Pancreas (tissue), 10 donors: ENCODE measurements at regions not wholly inside any gene's neighbourhood (a gene's known extent, or its start where the extent isn't known, plus 50 kb on each side); places are given as distances from the start of the nearest gene placed in this dataset.
A peak's percentile ranks its signal among the peaks of the same experiment; 100 is the strongest.
"Not testable (repeated sequence)": the region's sequence is repeated elsewhere in the genome, so short reads cannot be mapped to it uniquely, and the experiment has no call there.

Experiments
- ATAC-seq, 4 donors: fragments of 200-7000 bp; cut with Tn5 transposase; one replicate each; pipeline versions ENCODE4 v1.8.0 to v1.9.1; 2020; ENCODE audit warnings: mild to moderate bottlenecking in 4 of 4, moderate library complexity in 4 of 4
- DNase-seq, 6 donors: peaks; one replicate each; pipeline ENCODE4 v3.0.0-alpha.2; 2020
- FAIRE-seq: peaks from 2 replicates; lab custom pipeline; 2012; peaks lifted over from hg19 to GRCh38; lab: Jason Lieb, UNC
- H3K27ac ChIP-seq, 4 donors: fragments of 200-600 bp; sonication (generic); 1 replicate in 3 of 4; 2 replicates in 1 of 4; pipeline versions ENCODE4 v1.5.0 to v1.8.0; 2020
- H3K27me3 ChIP-seq, 4 donors: fragments of 200-600 bp; one replicate each; pipeline ENCODE4 v1.8.0; 2021
- H3K36me3 ChIP-seq, 3 donors: fragments of 200-600 bp; sonication (generic) in 1 of 3; one replicate each; pipeline versions ENCODE4 v1.5.0 to v1.8.0; 2020 to 2021
- H3K4me1 ChIP-seq, 3 donors: fragments of 200-600 bp; one replicate each; pipeline ENCODE4 v1.8.0; 2021
- H3K4me3 ChIP-seq, 4 donors: fragments of 200-600 bp; sonication (generic) in 2 of 4; one replicate each; pipeline versions ENCODE4 v1.5.0 to v1.8.0; 2020 to 2021
- H3K9me3 ChIP-seq, 4 donors: fragments of 200-600 bp; one replicate each; pipeline ENCODE4 v1.8.0; 2021
- WGBS, 2 donors: extraction: QIAGEN DNeasy Blood & Tissue Kit; methylation state at CpG; one replicate each; pipeline ENCODE4 v1.1.7; 2013; 5-methylcytosine and 5-hydroxymethylcytosine counted together
- intact Hi-C, 3 donors: fragments of 100-400 bp; cut with DNase I; formaldehyde crosslinking; loops; one replicate each; pipeline versions ENCODE4 v1.11.1 to v1.14.2; 2022
- TF ChIP-seq, protein P1 (sequence below), 4 donors: fragments of 200-600 bp; sonication (generic) in 3 of 4; IDR thresholded peaks; one replicate each; pipeline versions ENCODE4 v1.5.0 to v1.8.0; 2021; ENCODE audit warnings: antibody characterized with exemption in 4 of 4
- donor health status: healthy with polysubstance abuse.
- donor health status: DM: no; HTN: no; CAD: no; lungs with moderate emphysema.
- donor health status: DM: no; HTN: no; CAD: no.
- donor health status: control.
- donor health status: control.
- donor health status: Bipolar disorder and iron deficiency.
- donor health status: DM: yes; HTN: yes; CAD: no.
- donor health status: DM: no; HTN: no; CAD: no.
- donor health status: DM: no; HTN: no; CAD: no.
- donor health status: DM: yes; HTN: yes; CAD: no.

DNA sequence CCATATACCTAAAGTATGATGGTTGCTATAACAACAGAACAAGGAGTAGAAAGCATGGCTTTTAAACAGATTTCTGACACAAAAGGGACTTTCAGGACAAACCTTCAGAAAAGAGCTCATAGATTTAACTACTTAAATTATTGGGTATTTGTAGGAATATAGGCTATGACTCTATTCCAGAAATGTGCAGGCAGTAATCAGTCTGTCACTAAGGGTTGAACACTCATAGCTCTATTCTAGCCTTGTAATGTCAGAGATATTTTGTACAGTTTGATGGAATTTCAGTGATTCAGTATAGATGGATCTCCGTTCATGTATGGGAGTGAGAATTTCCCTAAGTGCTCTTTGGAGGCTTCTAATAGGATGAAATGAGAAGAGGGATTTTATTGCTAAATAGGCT is 82.8 kb downstream of the EXTL2 start:
- Histone ChIP-seq H3K4me3 (no peak overlapping the region), H3K27me3 (no peaks in the 10 kb centered on the region), H3K36me3 (no peaks in the 10 kb centered on the region), H3K4me1 (no peaks in the 10 kb centered on the region), H3K9me3 (no peaks in the 10 kb centered on the region), H3K27ac (no peak overlapping the region)
- DNase-seq (no peak), ATAC-seq (no peak), FAIRE-seq (no peak)
- 60 to 81% methylated on average over 1 of the region's 1 CpG for WGBS, 2 donors
- TF ChIP-seq, protein P1, sequence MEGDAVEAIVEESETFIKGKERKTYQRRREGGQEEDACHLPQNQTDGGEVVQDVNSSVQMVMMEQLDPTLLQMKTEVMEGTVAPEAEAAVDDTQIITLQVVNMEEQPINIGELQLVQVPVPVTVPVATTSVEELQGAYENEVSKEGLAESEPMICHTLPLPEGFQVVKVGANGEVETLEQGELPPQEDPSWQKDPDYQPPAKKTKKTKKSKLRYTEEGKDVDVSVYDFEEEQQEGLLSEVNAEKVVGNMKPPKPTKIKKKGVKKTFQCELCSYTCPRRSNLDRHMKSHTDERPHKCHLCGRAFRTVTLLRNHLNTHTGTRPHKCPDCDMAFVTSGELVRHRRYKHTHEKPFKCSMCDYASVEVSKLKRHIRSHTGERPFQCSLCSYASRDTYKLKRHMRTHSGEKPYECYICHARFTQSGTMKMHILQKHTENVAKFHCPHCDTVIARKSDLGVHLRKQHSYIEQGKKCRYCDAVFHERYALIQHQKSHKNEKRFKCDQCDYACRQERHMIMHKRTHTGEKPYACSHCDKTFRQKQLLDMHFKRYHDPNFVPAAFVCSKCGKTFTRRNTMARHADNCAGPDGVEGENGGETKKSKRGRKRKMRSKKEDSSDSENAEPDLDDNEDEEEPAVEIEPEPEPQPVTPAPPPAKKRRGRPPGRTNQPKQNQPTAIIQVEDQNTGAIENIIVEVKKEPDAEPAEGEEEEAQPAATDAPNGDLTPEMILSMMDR (IDR thresholded peaks at IDR 0.05) = no peak
- intact Hi-C loops = loop anchor here in 1 of 3 donors (5.0 kb wide), 1 partner anchor 1965 kb away; no protein-coding TSS in a partner anchor

DNA sequence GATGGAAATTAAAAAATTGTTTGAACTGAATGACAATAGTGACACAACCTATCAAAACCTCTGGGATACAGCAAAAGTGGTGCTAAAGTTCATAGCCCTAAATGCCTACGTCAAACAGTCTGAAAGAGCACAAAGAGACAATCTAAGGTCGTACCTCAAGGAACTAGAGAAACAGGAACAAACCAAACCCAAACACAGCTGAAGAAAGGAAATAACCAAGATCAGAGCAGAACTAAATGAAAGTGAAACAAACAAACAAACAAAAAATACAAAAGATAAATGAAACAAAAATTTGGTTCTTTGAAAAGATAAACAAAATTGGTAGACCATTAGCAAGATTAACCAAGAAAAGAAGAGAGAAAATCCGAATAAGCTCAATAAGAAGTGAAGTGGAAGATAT is 79.7 kb downstream of the EXTL2 start:
- peak; percentile 47 for FAIRE-seq

DNA sequence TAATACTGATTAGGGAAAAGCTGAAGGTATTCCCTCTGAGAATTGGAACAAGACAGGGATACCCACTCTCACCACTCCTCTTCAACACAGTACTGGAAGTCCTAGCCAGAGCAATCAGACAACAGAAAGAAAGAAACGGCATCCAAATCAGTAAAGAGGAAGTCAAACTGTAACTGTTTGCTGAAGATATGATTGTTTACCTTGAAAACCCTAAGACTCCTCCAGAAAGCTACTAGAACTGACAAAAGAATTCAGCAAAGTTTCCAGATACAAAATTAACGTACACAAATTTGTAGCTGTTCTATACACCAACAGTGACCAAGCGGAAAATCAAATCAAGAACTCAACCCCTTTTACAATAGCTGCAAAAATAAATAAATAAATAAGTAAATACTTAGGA is 78.6 kb downstream of the EXTL2 start:
- ATAC-seq (no peak), DNase-seq (no peak), FAIRE-seq (no peak)
- intact Hi-C loops = no loop called here
- WGBS, 2 donors = 54 to 64% methylated on average over 3 of the region's 3 CpGs
- Histone ChIP-seq H3K36me3 (no peaks in the 10 kb centered on the region), H3K4me1 (no peaks in the 10 kb centered on the region), H3K27ac (no peak overlapping the region), H3K9me3 (no peaks in the 10 kb centered on the region), H3K4me3 (no peak overlapping the region), H3K27me3 (no peaks in the 10 kb centered on the region)
- TF ChIP-seq, protein P1 (IDR thresholded peaks at IDR 0.05) = no peak

More for the DNA sequence above, 79.7 kb downstream of the EXTL2 start:
- not testable (repeated sequence) for H3K9me3 ChIP-seq, H3K27ac ChIP-seq, ATAC-seq, H3K4me1 ChIP-seq, H3K36me3 ChIP-seq, DNase-seq, H3K4me3 ChIP-seq, H3K27me3 ChIP-seq
- intact Hi-C loops = loop anchor here in 1 of 3 donors (5.0 kb wide), 1 partner anchor 1968 kb away; no protein-coding TSS in a partner anchor
- WGBS, 2 donors = 45 to 61% methylated on average over 3 of the region's 3 CpGs

DNA sequence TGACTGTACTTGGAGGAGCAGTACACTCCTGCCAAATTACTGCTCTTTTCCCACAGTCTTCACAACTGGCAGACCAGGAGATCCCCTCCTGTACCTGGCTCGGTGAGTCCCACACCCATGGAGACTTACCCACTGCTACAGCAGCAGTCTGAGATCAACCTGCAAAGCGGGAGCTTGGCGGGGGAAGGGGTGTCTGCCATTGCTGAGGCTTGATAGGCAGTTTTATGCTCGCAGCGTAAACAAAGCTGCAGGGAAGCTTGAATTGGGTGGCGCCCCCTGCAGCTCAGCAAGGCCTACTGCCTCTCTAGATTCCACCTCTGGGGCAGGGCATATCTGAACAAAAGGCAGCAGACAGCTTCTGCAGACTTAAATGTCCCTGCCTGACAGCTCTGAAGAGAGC is 74.4 kb downstream of the EXTL2 start:
- not testable (repeated sequence) for H3K4me3 ChIP-seq

DNA sequence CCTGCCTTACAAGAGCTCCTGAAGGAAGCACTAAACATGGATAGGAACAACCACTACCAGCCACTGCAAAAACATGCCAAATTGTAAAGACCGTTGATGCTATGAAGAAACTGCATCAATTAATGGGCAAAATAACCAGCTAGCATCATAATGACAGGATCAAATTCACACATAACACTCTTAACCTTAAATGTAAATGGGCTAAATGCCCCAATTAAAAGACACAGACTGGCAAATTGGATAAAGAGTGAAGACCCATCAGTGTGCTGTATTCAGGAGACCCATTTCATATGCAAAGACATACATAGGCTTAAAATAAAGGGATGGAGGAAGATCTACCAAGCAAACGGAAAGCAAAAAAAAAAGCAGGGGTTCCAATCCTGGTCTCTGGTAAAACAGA is 72.7 kb downstream of the EXTL2 start:
- H3K27ac ChIP-seq, intact Hi-C loops, H3K4me3 ChIP-seq, DNase-seq, ATAC-seq, H3K27me3 ChIP-seq, H3K36me3 ChIP-seq, H3K9me3 ChIP-seq, H3K4me1 ChIP-seq, FAIRE-seq: not testable (repeated sequence)
- WGBS, 2 donors = 68 to 77% methylated on average over 2 of the region's 2 CpGs

More for the DNA sequence above, 74.4 kb downstream of the EXTL2 start:
- H3K9me3 ChIP-seq, DNase-seq, H3K27ac ChIP-seq, intact Hi-C loops, FAIRE-seq, H3K27me3 ChIP-seq, ATAC-seq, H3K4me1 ChIP-seq, H3K36me3 ChIP-seq: not testable (repeated sequence)
- 45 to 46% methylated on average over 6 of the region's 6 CpGs for WGBS, 2 donors
